ENCODE measurements at regions not wholly inside any gene's neighbourhood (a gene's known extent, or its start where the extent isn't known, plus 50 kb on each side); places are given as distances from the start of the nearest gene placed in this dataset.

GRCh38 chr3:30069056-30069455 is 537.3 kb upstream of the TGFBR2 start:
- no peak overlapping the region for H3K4me3 ChIP-seq

GRCh38 chr3:30073040-30073439 is 533.4 kb upstream of the TGFBR2 start:
- Histone ChIP-seq H3K4me3 (no peak overlapping the region), H3K27me3 (no peaks in the 10 kb centered on the region), H3K36me3 (no peaks in the 10 kb centered on the region), H3K9me3 (no peaks in the 10 kb centered on the region)
- no peak for DNase-seq

More at GRCh38 chr3:30069056-30069455, 537.3 kb upstream of the TGFBR2 start:
- no peak for DNase-seq
- Histone ChIP-seq H3K9me3 (no peaks in the 10 kb centered on the region), H3K36me3 (no peaks in the 10 kb centered on the region), H3K27me3 (no peaks in the 10 kb centered on the region)

GRCh38 chr3:30073622-30074021 is 532.8 kb upstream of the TGFBR2 start:
- H3K9me3 ChIP-seq = no peaks in the 10 kb centered on the region
- DNase-seq = no peak

GRCh38 chr3:30075514-30075913 is 530.9 kb upstream of the TGFBR2 start:
- DNase-seq = no peak
- H3K27me3 ChIP-seq = no peaks in the 10 kb centered on the region
- no peak overlapping the region for H3K4me3 ChIP-seq
- H3K9me3 ChIP-seq = no peaks in the 10 kb centered on the region
- H3K36me3 ChIP-seq = no peaks in the 10 kb centered on the region

More at GRCh38 chr3:30073622-30074021, 532.8 kb upstream of the TGFBR2 start:
- Histone ChIP-seq H3K36me3 (no peaks in the 10 kb centered on the region), H3K4me3 (no peak overlapping the region), H3K27me3 (no peaks in the 10 kb centered on the region)

- Histone ChIP-seq H3K27me3 (no peaks in the 10 kb centered on the region), H3K36me3 (no peaks in the 10 kb centered on the region), H3K9me3 (no peaks in the 10 kb centered on the region), H3K4me3 (no peak overlapping the region)
- DNase-seq = no peak
Measured at GRCh38 chr3:30076899-30077298, 529.5 kb upstream of the TGFBR2 start.

- H3K27me3 ChIP-seq = no peaks in the 10 kb centered on the region
- no peaks in the 10 kb centered on the region for H3K9me3 ChIP-seq
- no peak for DNase-seq
- no peak overlapping the region for H3K4me3 ChIP-seq
- no peaks in the 10 kb centered on the region for H3K36me3 ChIP-seq
Measured at GRCh38 chr3:30077746-30078145, 528.7 kb upstream of the TGFBR2 start.

GRCh38 chr3:30078736-30079135 is 527.7 kb upstream of the TGFBR2 start:
- Histone ChIP-seq H3K36me3 (no peaks in the 10 kb centered on the region), H3K4me3 (no peak overlapping the region), H3K9me3 (no peaks in the 10 kb centered on the region), H3K27me3 (no peaks in the 10 kb centered on the region)
- no peak for DNase-seq

- no peak for DNase-seq
- H3K9me3 ChIP-seq = no peaks in the 10 kb centered on the region
- no peaks in the 10 kb centered on the region for H3K36me3 ChIP-seq
- no peak overlapping the region for H3K4me3 ChIP-seq
- no peaks in the 10 kb centered on the region for H3K27me3 ChIP-seq
Measured at GRCh38 chr3:30081904-30082303, 524.5 kb upstream of the TGFBR2 start.

GRCh38 chr3:30082652-30083051 is 523.7 kb upstream of the TGFBR2 start:
- no peak for DNase-seq
- no peaks in the 10 kb centered on the region for H3K9me3 ChIP-seq
- H3K36me3 ChIP-seq = no peaks in the 10 kb centered on the region
- no peak overlapping the region for H3K4me3 ChIP-seq
- H3K27me3 ChIP-seq = no peaks in the 10 kb centered on the region

GRCh38 chr3:30083315-30083714 is 523.1 kb upstream of the TGFBR2 start:
- Histone ChIP-seq H3K36me3 (no peaks in the 10 kb centered on the region), H3K4me3 (no peak overlapping the region), H3K9me3 (no peaks in the 10 kb centered on the region), H3K27me3 (no peaks in the 10 kb centered on the region)
- DNase-seq = no peak

GRCh38 chr3:30084316-30084715 is 522.1 kb upstream of the TGFBR2 start:
- H3K4me3 ChIP-seq = no peak overlapping the region
- H3K36me3 ChIP-seq = no peaks in the 10 kb centered on the region
- H3K27me3 ChIP-seq = no peaks in the 10 kb centered on the region
- no peaks in the 10 kb centered on the region for H3K9me3 ChIP-seq
- DNase-seq = no peak

- no peaks in the 10 kb centered on the region for H3K9me3 ChIP-seq
- no peak overlapping the region for H3K4me3 ChIP-seq
- no peaks in the 10 kb centered on the region for H3K36me3 ChIP-seq
- H3K27me3 ChIP-seq = no peaks in the 10 kb centered on the region
- no peak for DNase-seq
Measured at GRCh38 chr3:30084971-30085403, 521.4 kb upstream of the TGFBR2 start.

GRCh38 chr3:30085486-30085885 is 520.9 kb upstream of the TGFBR2 start:
- DNase-seq = no peak
- Histone ChIP-seq H3K4me3 (no peak overlapping the region), H3K27me3 (no peaks in the 10 kb centered on the region), H3K36me3 (no peaks in the 10 kb centered on the region), H3K9me3 (no peaks in the 10 kb centered on the region)

GRCh38 chr3:30091686-30092085 is 514.7 kb upstream of the TGFBR2 start:
- H3K9me3 ChIP-seq = no peaks in the 10 kb centered on the region
- no peak overlapping the region for H3K4me3 ChIP-seq
- no peak for DNase-seq
- no peaks in the 10 kb centered on the region for H3K36me3 ChIP-seq
- H3K27me3 ChIP-seq = no peaks in the 10 kb centered on the region

GRCh38 chr3:30097022-30097650 is 509.3 kb upstream of the TGFBR2 start:
- Histone ChIP-seq H3K9me3 (no peaks in the 10 kb centered on the region), H3K27me3 (no peaks in the 10 kb centered on the region), H3K4me3 (no peak overlapping the region), H3K36me3 (no peaks in the 10 kb centered on the region)
- DNase-seq = no peak

GRCh38 chr3:30098243-30098642 is 508.2 kb upstream of the TGFBR2 start:
- H3K36me3 ChIP-seq = no peaks in the 10 kb centered on the region

GRCh38 chr3:30098653-30099455 is 507.5 kb upstream of the TGFBR2 start:
- Histone ChIP-seq H3K36me3 (no peaks in the 10 kb centered on the region), H3K9me3 (no peaks in the 10 kb centered on the region), H3K4me3 (no peak overlapping the region), H3K27me3 (no peaks in the 10 kb centered on the region)
- no peak for DNase-seq

More at GRCh38 chr3:30098243-30098642, 508.2 kb upstream of the TGFBR2 start:
- DNase-seq = no peak
- Histone ChIP-seq H3K4me3 (no peak overlapping the region), H3K9me3 (no peaks in the 10 kb centered on the region), H3K27me3 (no peaks in the 10 kb centered on the region)

- H3K36me3 ChIP-seq = no peaks in the 10 kb centered on the region
- no peaks in the 10 kb centered on the region for H3K27me3 ChIP-seq
- no peaks in the 10 kb centered on the region for H3K9me3 ChIP-seq
- no peak for DNase-seq
- H3K4me3 ChIP-seq = no peak overlapping the region
Measured at GRCh38 chr3:30102356-30102755, 504.0 kb upstream of the TGFBR2 start.

Measured in MG63 (cell line).